ENCODE measurements at regions not wholly inside any gene's neighbourhood (a gene's known extent, or its start where the extent isn't known, plus 50 kb on each side); places are given as distances from the start of the nearest gene placed in this dataset.

DNA sequence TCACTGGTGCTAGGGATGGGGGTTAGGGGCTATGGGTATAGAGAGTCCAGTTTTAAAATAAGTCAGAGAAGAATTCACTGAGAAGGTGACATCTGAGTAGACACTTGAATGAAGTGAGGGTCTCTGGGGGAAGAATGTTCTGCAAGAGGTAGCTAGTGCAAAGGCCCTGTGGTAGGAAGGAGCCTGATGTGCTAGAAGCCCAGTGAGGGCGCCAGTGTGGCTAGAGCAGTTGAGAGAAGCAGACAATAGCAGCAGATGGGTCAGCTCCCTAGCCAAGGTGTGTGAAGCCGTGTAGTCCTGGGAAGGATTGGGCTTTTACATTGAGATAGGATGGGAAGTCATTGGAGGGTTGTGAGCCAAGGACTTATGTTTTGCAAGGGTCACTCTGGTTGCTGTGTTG, 105.8 kb upstream of the PELI1 start:
- TF ChIP-seq, protein P1, sequence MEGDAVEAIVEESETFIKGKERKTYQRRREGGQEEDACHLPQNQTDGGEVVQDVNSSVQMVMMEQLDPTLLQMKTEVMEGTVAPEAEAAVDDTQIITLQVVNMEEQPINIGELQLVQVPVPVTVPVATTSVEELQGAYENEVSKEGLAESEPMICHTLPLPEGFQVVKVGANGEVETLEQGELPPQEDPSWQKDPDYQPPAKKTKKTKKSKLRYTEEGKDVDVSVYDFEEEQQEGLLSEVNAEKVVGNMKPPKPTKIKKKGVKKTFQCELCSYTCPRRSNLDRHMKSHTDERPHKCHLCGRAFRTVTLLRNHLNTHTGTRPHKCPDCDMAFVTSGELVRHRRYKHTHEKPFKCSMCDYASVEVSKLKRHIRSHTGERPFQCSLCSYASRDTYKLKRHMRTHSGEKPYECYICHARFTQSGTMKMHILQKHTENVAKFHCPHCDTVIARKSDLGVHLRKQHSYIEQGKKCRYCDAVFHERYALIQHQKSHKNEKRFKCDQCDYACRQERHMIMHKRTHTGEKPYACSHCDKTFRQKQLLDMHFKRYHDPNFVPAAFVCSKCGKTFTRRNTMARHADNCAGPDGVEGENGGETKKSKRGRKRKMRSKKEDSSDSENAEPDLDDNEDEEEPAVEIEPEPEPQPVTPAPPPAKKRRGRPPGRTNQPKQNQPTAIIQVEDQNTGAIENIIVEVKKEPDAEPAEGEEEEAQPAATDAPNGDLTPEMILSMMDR (IDR thresholded peaks at IDR 0.05): no peak
- TF ChIP-seq POLR2A (IDR thresholded peaks at IDR 0.05): no peak

Data from lower leg skin (tissue), 3 donors.